NCI-H446 treated with DMSO at 0.1 percent for 48 hours (cell line): ENCODE measurements at regions not wholly inside any gene's neighbourhood (a gene's known extent, or its start where the extent isn't known, plus 50 kb on each side); places are given as distances from the start of the nearest gene placed in this dataset.

Experiments
- DNase-seq: peaks from one replicate; lab custom pipeline; 2025; lab: John Stamatoyannopoulos, UW

DNA sequence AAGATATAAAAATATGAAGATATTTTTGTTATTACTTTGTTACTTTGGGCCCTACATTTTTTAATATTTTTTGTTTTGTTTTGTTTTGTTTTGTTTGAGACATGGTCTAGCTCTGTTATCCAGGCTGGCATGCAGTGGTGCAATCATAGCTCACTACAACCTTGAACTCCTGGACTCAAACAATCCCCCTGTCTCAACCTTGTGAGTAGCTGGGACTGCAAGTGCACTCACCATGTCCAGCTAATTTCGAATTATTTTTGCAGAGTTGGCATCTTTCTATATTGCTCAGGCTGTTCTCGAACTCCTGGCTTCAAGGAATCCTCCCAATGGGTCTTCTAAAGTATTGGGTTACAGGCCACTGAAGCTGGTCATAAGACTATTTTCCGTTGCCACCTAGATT is 603.6 kb upstream of the PIK3C3 start:
- no peak for DNase-seq

DNA sequence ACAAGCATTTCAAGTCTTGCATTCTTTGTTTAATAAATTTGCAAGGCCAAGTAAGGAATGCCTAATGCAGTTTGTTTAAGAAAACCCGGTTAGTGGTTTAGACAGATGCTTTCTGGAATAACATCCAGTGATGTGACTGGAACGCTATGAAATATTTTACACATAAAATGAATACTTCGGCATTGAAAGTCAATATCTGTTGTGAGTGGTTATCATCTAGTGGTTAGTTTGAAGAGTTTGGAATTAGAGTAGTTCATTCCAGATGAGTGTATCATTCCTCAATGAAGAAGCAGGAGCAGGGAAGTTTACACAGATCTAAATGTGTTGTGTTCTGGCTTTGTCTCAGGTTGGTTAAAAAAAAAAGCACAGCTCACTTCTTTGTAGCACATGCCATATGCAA is 608.0 kb upstream of the PIK3C3 start:
- no peak for DNase-seq

DNA sequence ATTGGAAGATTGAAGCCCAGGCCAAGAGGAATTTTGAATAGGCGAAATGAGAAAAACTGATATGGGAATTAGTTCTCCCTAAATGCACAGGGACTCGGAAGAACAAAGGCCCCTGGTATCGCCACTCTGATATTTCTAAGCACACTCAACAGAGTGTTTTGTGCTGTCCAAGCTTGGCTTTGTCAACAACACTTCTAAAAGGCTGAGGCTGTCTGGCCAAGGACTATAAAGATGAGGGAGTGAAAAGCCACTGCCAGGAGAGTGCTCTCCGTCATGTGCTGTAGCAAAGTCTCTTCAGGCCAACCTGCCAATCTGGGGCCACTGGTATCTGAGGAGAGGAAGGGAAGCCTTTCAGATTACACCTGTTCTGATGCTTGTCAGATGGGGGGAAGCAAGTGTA is 611.2 kb upstream of the PIK3C3 start:
- DNase-seq: no peak

DNA sequence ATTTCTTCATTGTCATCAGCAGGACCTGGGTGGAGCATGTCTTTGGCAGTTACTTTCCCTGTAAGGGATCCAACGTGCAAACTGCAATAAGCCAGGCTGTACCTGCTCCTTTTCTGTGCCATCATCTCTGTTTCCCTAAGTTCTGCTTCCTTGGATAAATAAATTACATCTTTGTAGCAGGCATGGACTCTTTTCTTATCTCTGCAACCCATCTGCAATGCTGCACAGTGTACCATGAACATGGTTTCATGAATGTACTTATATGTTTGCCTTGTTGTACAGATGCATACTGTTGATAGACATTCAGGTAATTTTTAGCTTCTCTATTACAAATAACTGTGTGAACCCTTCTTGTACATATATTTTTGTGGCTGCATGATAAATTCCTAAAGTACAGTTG is 616.7 kb upstream of the PIK3C3 start:
- no peak for DNase-seq

DNA sequence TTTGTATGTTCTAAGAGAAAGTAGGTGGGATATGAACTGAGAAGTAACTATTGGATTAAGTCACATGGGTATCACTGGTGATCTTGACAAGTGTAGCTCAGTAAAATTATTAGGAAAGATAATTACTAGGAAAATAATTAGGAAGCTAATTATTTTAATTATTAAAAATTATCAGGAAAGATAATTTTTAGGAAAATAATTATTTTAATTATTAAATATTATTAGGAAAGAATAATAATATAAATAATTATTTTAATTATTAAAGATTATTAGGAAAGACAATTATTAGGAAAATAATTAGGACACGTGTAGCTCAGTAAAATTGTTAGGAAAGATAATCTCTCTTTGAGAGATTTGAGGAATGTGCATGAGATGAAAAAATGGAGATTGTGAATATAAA is 623.4 kb upstream of the PIK3C3 start:
- DNase-seq: no peak

DNA sequence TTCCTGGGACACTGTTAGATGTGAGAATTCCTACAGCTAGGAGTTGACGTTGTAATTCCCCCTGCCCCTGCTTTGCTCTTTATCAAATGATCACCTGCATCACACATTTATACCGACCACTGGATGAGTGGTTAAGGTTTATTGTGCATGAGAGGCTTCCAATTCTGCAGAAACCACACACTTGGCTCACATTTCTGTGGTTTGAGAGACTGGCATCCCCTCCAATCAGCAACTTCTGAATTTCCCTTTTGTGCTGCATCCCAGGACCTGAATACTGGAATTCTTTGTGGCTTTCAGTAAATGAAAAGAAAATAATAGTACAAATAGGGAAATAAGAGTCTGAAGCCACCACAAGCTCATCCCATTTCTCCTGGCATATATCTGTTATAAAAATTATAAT is 628.7 kb upstream of the PIK3C3 start:
- DNase-seq: no peak

DNA sequence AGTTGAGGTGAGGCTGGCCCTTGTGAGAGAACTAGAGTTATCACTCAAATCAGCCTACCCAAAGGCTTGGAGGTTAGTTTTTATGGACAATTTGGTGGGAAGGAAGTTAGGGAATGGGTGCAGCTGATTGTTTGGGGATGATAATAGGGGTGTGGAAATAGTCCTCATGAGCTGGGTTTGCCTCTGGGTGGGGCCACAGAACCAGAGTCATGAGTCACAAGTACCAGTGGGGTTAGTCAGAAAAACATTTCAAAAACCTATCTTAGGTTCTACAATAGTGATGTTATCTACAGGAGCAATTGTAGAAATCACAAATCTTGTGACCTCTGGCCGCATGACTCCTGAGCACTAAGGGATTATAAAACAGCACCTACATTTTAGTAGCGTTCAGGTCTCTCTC is 630.1 kb upstream of the PIK3C3 start:
- no peak for DNase-seq

DNA sequence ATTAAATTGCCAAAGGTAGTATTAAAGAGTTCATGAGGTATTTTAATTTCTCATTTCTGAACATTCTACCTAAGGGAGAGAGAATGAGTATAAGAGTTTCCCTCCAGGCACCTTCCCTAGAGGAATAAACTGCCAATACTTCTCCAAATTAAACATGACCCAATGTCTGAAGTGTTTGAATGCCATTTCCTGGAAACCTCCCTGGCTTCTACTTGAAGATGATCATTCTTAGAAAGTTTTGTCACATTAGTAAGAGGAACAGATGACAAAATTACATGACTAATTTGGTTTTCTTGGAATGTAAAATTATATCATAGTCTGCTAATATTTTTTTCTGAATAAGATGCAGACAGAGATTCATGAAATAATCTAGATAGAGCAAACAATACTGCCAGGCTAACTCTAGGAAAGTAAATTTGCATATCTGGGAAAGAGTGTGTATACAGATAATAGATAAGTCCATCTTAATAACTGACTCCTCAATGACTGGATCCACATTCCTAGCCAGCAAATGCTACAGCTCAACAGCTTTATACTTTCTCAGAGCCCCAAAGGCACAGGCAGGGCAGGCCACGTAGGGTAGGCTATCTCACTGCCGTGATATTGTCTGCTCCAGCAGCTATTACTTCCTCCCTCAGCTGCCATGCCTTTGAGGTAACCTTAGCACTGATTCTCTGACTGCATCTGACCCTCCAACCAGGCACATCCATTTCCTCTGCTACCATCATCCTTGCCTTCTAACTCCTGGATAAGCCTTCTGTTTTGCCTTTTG is 630.8 kb upstream of the PIK3C3 start:
- DNase-seq: no peak

DNA sequence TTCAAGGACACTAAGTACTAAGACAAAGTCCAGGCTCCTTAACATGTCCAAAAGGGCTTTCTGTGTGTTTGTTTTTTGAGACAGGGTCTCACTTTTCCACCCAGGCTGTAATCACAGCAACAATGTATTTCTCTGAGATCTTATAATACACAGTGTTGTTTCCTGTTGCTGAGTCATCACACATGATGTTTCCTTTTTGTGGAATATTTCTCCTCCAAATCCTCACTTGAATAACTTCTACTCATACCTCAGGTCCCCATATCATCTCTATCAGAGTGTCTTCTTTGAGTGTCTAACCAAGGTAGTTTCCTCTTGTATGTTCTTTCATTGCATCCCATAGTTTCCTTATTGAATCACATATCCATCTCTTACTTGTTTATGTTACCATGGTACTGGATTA is 632.0 kb upstream of the PIK3C3 start:
- DNase-seq: no peak

DNA sequence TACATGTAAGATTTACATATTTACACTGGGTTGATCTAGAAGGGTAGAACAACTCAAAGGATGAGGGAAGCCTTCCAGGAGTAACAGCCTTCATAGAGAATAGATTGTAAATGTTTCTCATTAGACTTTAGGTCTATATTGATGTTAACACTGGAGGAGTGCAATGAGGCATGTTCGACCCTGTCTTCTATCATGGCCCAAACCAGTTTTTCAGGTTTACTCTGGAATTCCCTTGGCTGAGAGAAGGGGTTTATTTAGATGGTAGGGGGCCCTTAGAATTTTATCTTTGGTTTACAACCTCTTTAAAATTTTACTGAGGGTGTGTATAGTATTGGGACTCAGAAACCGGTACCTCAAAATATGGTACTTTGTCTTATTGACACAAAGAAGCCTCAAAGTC is 634.9 kb upstream of the PIK3C3 start:
- DNase-seq: no peak

DNA sequence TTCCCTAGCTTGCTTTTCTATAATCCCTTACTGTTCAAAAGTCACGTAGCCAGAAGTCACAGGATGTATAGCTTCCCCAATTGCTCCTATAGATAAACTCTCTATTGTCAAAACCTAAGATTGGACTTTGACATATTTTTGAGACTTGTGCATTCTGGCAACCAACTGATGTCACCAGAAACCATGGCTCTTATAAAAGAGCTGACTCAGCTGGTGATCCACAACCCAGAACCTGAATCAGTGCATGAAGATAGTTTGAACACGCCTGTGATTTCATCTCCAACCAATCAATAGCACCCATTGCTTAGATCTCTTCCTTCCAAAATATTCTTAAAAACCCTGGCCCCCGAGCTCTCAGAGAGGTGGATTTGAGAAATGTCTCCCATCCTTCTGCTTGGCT is 639.9 kb upstream of the PIK3C3 start:
- DNase-seq: no peak

DNA sequence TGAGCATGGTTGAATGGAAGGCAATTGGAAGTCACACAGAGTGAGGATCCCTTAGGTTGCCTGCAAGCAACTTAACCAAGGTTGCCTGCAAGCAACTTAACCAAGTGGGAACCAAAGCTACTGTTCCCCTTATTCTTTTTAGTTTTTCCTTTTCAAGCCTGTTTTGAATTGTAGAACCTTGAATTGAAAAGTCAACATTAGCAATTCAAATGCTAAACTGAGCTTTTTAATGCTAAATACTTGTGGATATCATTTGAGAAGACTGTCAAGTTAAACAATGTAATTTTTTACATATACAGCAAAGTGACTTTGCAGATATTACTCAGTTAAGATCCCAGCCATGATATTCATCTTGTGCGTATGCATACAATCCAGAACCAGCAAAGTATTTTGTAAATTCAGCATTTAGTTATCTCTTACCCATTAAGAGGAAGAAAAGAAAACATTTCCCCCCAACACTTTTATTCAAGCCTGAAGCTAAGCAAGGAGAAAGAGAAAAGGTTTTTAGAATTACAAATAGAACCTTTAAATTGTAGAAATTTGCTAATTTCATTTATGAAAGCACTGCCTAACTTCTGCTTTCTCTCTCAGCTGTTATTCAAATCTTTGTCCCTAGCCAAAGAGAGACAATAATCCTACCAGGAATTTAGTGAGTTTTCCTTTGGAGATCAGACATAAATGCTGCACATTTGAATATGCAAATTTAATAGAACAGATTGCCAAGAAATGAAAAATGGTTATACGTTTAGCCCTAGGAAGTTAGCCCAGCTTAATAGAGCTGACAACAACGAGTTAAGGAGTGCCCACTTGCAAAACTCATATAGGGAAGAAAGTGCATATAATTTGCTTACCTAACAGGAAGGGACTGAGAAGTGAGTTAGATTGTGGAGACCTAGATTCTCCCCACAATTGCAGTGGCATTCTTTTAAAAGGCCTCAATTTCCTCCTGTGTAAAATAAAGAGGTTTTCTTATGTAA is 643.2 kb upstream of the PIK3C3 start:
- DNase-seq: no peak

DNA sequence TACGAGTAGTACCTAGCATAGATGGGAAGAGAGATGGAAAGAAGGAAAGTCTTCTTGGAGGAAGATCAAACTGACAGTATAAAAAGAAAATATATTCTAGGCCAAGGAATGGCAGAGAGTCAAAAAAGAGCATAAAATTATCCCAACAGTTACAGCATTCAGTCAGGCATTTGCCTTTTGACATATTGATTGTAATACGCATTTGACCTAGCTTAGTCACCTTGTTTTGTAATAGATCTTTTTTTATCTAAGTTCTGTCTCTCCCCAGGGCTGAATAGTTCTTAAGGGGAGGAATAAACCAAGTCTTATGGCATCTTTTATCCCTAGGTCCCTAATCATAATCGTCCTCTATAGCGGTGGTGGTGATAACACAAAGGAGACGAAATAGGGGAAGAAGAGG is 657.3 kb upstream of the PIK3C3 start:
- DNase-seq: no peak

DNA sequence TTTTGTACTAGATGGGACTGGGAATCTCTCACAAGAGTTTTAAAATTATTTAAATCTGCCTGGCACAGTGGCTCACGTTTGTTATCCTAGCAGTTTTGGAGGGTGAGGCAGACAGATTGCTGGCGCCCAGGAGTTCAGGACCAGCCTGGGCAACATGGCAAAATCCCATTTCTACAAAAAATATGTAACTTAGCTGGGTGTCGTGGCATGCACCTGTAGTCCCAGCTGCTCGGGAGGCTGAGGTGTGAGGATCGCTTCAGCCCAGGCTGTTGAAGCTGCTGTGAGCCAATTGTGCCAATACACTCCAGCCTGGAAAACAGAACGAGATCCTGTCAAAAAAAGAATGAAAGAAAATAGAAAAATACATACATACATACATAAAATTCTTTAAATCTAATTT is 685.7 kb upstream of the PIK3C3 start:
- DNase-seq: no peak

DNA sequence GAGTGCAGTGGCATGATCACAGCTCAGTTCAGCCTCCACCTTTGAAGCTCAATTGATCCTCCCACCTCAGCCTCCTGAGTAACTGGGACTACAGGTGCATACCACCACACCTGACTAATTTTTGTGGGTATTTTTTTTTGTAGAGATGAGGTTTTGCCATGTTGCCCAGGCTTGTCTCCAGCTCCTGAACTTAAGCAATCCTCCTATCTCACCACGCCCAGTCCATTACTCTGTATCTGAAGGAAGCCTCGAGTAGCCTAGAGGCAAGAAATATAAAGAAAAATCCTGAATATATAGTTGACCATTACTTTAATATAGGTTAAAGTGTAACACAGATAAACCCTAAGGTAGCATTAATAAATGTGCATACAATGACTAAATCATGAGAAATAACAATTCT is 686.8 kb upstream of the PIK3C3 start:
- DNase-seq: no peak

DNA sequence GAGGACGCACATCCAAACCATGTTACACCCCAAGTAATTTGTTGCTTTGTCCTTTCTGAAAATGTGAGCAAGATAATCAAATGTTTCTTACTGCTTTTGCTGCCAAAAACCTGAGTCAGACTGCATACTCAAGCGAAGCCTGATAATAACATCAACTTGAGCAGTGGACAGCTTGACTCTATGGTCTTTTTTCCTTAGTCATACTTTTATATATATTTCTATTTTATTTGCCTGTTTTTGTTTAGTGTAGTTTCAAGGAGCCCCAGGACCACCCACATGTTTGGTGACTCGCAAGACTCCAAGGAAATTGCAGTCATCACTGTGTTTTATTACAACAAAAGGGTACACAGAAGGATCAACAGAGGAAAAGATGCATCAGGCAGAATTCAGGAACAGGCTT is 688.4 kb upstream of the PIK3C3 start:
- no peak for DNase-seq

DNA sequence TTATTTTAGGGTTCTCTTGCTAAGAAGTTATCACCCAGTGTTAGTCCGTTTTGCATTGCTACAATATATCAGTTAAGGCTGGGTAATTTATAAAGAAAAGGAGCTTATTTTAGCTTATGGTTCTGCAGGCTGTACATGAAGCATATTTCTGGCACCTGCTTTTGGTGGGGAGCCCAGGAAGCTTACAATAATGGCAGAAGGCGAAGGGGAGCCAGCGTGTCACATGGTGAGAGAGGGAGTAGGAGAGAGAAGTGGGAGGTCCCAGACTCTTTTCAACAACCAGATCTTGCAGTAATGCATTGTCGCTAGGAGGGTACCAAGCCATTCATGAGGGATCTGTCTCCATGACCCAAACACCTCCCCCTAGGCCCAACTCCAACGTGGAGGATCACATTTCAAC is 688.8 kb upstream of the PIK3C3 start:
- peak; percentile 6 for DNase-seq

DNA sequence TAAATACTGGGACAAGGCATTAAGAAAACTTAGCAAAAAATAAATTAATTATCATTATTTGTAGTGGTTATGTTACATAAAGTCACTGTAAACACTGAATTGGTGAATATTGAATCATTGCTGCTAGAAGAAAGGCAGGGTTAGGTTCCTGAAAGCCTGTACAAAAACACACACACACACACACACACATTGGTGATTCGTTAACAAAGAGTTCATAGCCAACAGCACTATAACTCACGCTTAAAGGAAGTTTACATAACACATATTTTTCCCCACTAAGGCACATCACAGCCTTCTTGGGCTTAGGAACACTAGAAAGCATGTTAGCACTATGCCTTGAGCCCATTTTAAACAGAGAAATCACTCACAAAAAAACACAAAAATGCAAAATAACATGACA is 690.0 kb upstream of the PIK3C3 start:
- DNase-seq: no peak

DNA sequence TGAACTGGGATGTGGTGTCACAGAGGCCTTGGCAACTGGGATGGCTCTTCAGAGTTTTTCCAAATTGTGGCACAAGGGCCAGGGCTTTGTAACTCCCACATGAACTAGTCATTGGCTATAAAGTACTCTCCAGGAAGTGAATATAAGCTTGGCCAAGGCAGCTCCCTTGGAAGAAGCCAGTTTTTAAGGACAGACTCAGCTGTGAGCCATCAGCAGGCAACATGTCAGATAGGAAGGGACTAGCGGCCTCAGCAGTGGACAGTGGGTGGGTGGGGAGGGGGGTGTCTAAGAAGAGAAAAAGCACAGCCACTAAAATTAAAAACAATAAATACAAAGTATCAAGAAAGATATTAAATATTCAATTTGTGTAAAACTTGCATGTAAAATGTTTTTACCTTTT is 691.1 kb upstream of the PIK3C3 start:
- DNase-seq: no peak

DNA sequence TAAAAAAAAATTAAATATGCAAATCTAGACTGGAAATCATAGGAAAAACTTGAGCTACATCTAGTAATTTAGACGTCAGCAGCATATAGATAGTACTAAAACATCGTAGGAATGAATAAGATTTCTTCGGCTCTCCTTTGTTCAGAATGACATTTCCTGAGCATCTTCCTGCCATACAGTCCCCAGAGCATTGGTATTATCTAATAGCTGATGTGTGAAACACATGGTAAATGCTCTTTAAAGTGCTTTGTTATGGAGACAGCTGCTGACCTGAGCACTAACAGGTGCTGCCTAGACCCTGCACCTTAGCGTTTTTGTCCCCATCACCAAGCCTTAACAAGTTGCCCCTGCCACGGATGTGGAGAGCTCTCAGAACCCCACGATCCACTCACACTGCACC is 692.3 kb upstream of the PIK3C3 start:
- no peak for DNase-seq

DNA sequence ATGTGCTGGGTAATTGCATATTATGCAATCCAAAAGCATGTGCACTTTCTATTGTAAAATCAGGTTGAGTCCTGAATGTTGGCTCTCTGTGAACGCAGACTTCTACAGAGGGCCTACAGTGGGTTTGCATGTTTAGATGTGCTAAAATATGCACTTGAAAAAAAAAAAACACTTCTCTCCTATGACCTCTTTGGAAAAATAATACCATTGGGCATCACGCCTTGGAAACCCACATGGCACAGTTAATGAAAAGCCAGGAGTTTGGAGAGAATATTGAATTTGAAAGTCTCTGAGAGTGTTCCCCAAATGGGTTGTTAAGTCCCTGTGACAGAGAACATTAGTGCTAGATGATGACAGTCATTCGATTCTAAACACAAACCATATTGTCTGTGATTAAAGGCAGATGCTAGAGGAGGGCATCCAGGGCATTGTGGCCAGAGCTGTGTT is 710.4 kb upstream of the PIK3C3 start:
- no peak for DNase-seq

DNA sequence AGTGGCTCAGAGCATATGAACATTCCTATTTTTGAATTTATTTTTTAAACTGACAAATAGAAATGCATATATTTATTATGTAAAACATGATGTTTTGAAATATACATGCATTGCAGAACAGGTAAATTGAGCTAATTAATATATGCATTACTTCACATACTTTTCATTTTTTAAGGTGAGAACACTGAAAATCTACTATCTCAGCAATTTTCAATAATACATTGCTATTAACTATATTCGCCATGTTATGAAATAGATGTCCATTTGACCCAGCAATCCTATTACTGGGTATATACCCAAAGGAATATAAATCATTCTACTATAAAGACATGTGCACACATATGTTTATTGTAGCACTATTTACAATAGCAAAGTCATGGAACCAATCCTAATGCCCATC is 717.7 kb upstream of the PIK3C3 start:
- no peak for DNase-seq

DNA sequence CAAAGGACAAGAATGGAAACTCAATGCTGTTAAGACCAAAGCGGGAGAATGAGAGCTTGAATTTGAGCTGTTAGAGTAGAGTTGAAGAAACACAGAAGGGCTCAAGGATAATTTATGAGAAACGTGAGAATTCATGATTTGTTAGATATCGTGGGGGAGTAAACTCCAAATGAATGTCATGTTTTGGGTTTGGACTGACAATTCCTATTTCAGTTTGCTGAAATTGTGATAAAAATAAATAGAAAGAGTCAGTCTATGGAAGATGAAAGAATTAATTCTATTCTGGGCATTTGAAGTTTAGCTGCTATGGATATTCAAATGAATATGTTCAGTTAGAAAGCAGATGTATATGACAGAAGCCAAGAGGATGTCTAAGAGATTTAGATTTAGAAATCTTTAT is 723.4 kb upstream of the PIK3C3 start:
- DNase-seq: no peak
